ENCODE measurements at regions not wholly inside any gene's neighbourhood (a gene's known extent, or its start where the extent isn't known, plus 50 kb on each side); places are given as distances from the start of the nearest gene placed in this dataset.

GRCh38 chr6:164757451-164757850 is 552.0 kb downstream of the C6orf118 start:
- no peak overlapping the region for H3K27ac ChIP-seq (ENCODE audit: insufficient read depth, low read length)
- no peak overlapping the region for H2BK5ac ChIP-seq (ENCODE audit: low read depth, low read length, poor library complexity, severe bottlenecking)
- H4K8ac ChIP-seq (ENCODE audit: low read depth in 2 of 2, low read length in 2 of 2) = no peak overlapping the region
- no peaks in the 10 kb centered on the region for H3K4me1 ChIP-seq (ENCODE audit: control insufficient read depth, insufficient read depth, low read length)
- TF ChIP-seq CHD1 (IDR thresholded peaks at IDR 0.05; ENCODE audit: low read depth, low read length) = no peak
- no peak for TF ChIP-seq RFX5 (IDR thresholded peaks at IDR 0.05; ENCODE audit: low read depth, low read length)
- no peak for TF ChIP-seq BHLHE40 (IDR thresholded peaks at IDR 0.05; ENCODE audit: low read depth, low read length)
- H3K56ac ChIP-seq (ENCODE audit: extremely low read depth, insufficient read depth, low read length) = no peak overlapping the region
- H2BK15ac ChIP-seq (ENCODE audit: low read depth, low read length) = no peak overlapping the region
- H3K9me1 ChIP-seq (ENCODE audit: insufficient read depth, low read length) = no peaks in the 10 kb centered on the region
- no peak overlapping the region for H3K23ac ChIP-seq (ENCODE audit: low read depth, low read length)
- H3K4ac ChIP-seq (ENCODE audit: low read depth, low read length) = no peak overlapping the region
- H4K5ac ChIP-seq (ENCODE audit: low read depth, low read length) = no peak overlapping the region
- no peak overlapping the region for H2AK5ac ChIP-seq (ENCODE audit: low read depth, low read length)
- H3K9ac ChIP-seq (ENCODE audit: low read depth, low read length) = no peak overlapping the region
- H2AFZ ChIP-seq (replicated peaks; ENCODE audit: low read length, poor library complexity) = no peak overlapping the region
- no peaks in the 10 kb centered on the region for H3K27me3 ChIP-seq (ENCODE audit: control insufficient read depth, insufficient read depth, low read length)
- H2BK20ac ChIP-seq (ENCODE audit: low read depth, low read length) = no peak overlapping the region
- no peak overlapping the region for H3K14ac ChIP-seq (replicated peaks; ENCODE audit: low read depth, low read length)
- no peaks in the 10 kb centered on the region for H4K20me1 ChIP-seq (ENCODE audit: insufficient read depth, low read length)
- DNase-seq = no peak
- no peak overlapping the region for H3K4me3 ChIP-seq (ENCODE audit: insufficient read depth, low read depth, low read length)
- H3K79me1 ChIP-seq (ENCODE audit: low read depth in 1 of 2, low read length in 2 of 2) = no peaks in the 10 kb centered on the region
- ATAC-seq (ENCODE audit: low read depth) = no peak
- H3K36me3 ChIP-seq (ENCODE audit: control insufficient read depth, insufficient read depth, low read length) = no peaks in the 10 kb centered on the region
- H2AK9ac ChIP-seq (replicated peaks; ENCODE audit: low read depth, low read length, poor library complexity) = no peak overlapping the region
- WGBS, 2 experiments (ENCODE audit: extremely low coverage in 2 of 2, insufficient read length in 1 of 2) = no CpG with 5 or more reads among the region's 2 CpGs
- no peak overlapping the region for H3K4me2 ChIP-seq (ENCODE audit: low read depth, low read length)
- no TSS peak for BruUV-seq (replicated peaks)
- ChIA-PET CTCF (no interaction called here), POLR2A (ENCODE audit: unreplicated experiment) (no interaction called here)
- in situ Hi-C loops (cut with MboI; ENCODE audit: low sequenced_read_pairs) = no loop called here
- no peak overlapping the region for H2BK120ac ChIP-seq (ENCODE audit: low read depth, low read length)
- H4K91ac ChIP-seq (ENCODE audit: insufficient read depth, low read depth, low read length) = no peak overlapping the region
- peaks cover 13% of the 10 kb centered on the region for H3K9me3 ChIP-seq (ENCODE audit: control insufficient read depth, insufficient read depth, low read length)
- intact Hi-C loops (cut with micrococcal nuclease) = no loop called here
- no peak overlapping the region for H3K18ac ChIP-seq (ENCODE audit: low read depth, low read length)
- dilution Hi-C loops (cut with HindIII; ENCODE audit: low sequenced_read_pairs, unreplicated experiment) = no loop called here

Measured in IMR-90 (cell line).